Activated T-cell treated with anti-CD3 and anti-CD28 coated beads, Interleukin-2, amount 50 U/mL, for 4 hours (primary cell): ENCODE measurements at regions not wholly inside any gene's neighbourhood (a gene's known extent, or its start where the extent isn't known, plus 50 kb on each side); places are given as distances from the start of the nearest gene placed in this dataset.
"Not testable (repeated sequence)": the region's sequence is repeated elsewhere in the genome, so short reads cannot be mapped to it uniquely, and the experiment has no call there.

Experiments
- ATAC-seq, 2 donors: fragments of 200-7000 bp; cut with Tn5 transposase; one replicate each; pipeline ENCODE4 v1.10.0; 2021
- DNase-seq: peaks from one replicate; pipeline ENCODE4 v3.0.0-alpha.2; 2020
- H3K27me3 Mint-ChIP-seq: one replicate; pipeline ENCODE4 v1.8.0; 2021; ENCODE audit warnings: low read depth, mixed read lengths
- H3K36me3 Mint-ChIP-seq: one replicate; pipeline ENCODE4 v1.8.0; 2022; ENCODE audit warnings: mixed read lengths; ENCODE audit not compliant: insufficient read depth
- H3K4me1 Mint-ChIP-seq: one replicate; pipeline ENCODE4 v1.8.0; 2021; ENCODE audit warnings: low read depth, mixed read lengths
- H3K4me3 Mint-ChIP-seq: one replicate; pipeline ENCODE4 v1.8.0; 2021; ENCODE audit warnings: mild to moderate bottlenecking, moderate library complexity, mixed read lengths
- H3K9me3 Mint-ChIP-seq: one replicate; pipeline ENCODE4 v1.8.0; 2021; ENCODE audit warnings: mixed read lengths

GRCh38 chr6:100228437-100228833 lies 234.4 kb upstream of the MCHR2 start:
- H3K27me3 Mint-ChIP-seq = peaks cover 11% of the 10 kb centered on the region

GRCh38 chr6:100226811-100227210 lies 232.8 kb upstream of the MCHR2 start:
- Mint-ChIP-seq H3K4me1 (peaks cover 19% of the 10 kb centered on the region), H3K4me3 (no peak overlapping the region), H3K9me3 (peaks cover 3% of the 10 kb centered on the region), H3K27me3 (peaks cover 11% of the 10 kb centered on the region), H3K36me3 (no peaks in the 10 kb centered on the region)
- DNase-seq (no peak), ATAC-seq (no peak)

More at GRCh38 chr6:100228437-100228833, 234.4 kb upstream of the MCHR2 start:
- H3K36me3 Mint-ChIP-seq = no peaks in the 10 kb centered on the region
- DNase-seq = no peak
- H3K4me3 Mint-ChIP-seq = peak overlapping the region; percentile 58
- no peaks in the 10 kb centered on the region for H3K9me3 Mint-ChIP-seq
- peaks cover 19% of the 10 kb centered on the region for H3K4me1 Mint-ChIP-seq
- peak; percentile 25 to 44 for ATAC-seq

GRCh38 chr6:100223952-100224351 lies 229.9 kb upstream of the MCHR2 start:
- not testable (repeated sequence) for ATAC-seq, DNase-seq, H3K4me3 Mint-ChIP-seq, H3K36me3 Mint-ChIP-seq, H3K9me3 Mint-ChIP-seq, H3K4me1 Mint-ChIP-seq
- H3K27me3 Mint-ChIP-seq = peaks cover 11% of the 10 kb centered on the region

GRCh38 chr6:100220543-100220942 lies 226.5 kb upstream of the MCHR2 start:
- no peaks in the 10 kb centered on the region for H3K36me3 Mint-ChIP-seq
- ATAC-seq (no peak), DNase-seq (no peak)
- peaks cover 3% of the 10 kb centered on the region for H3K9me3 Mint-ChIP-seq
- no peaks in the 10 kb centered on the region for H3K4me1 Mint-ChIP-seq
- H3K27me3 Mint-ChIP-seq = peaks cover 3% of the 10 kb centered on the region
- H3K4me3 Mint-ChIP-seq = no peak overlapping the region

- Mint-ChIP-seq H3K4me1 (no peaks in the 10 kb centered on the region), H3K36me3 (no peaks in the 10 kb centered on the region), H3K9me3 (no peaks in the 10 kb centered on the region), H3K27me3 (peaks cover 3% of the 10 kb centered on the region), H3K4me3 (no peak overlapping the region)
- DNase-seq = no peak
- no peak for ATAC-seq
Measured at GRCh38 chr6:100217225-100218012, 223.4 kb upstream of the MCHR2 start.

- Mint-ChIP-seq H3K4me1 (no peaks in the 10 kb centered on the region), H3K9me3 (no peaks in the 10 kb centered on the region), H3K36me3 (no peaks in the 10 kb centered on the region), H3K27me3 (peaks cover 3% of the 10 kb centered on the region), H3K4me3 (no peak overlapping the region)
- DNase-seq = no peak
- no peak for ATAC-seq
Measured at GRCh38 chr6:100216760-100217159, 222.7 kb upstream of the MCHR2 start.

- Mint-ChIP-seq H3K27me3 (no peaks in the 10 kb centered on the region), H3K36me3 (no peaks in the 10 kb centered on the region), H3K9me3 (no peaks in the 10 kb centered on the region), H3K4me3 (no peak overlapping the region), H3K4me1 (no peaks in the 10 kb centered on the region)
- ATAC-seq = no peak
- DNase-seq = no peak
Measured at GRCh38 chr6:100212131-100212530, 218.1 kb upstream of the MCHR2 start.

- Mint-ChIP-seq H3K9me3 (no peaks in the 10 kb centered on the region), H3K36me3 (no peaks in the 10 kb centered on the region), H3K4me3 (no peak overlapping the region), H3K27me3 (no peaks in the 10 kb centered on the region), H3K4me1 (no peaks in the 10 kb centered on the region)
- ATAC-seq = no peak
- DNase-seq = no peak
Measured at GRCh38 chr6:100210137-100211117, 216.4 kb upstream of the MCHR2 start.

GRCh38 chr6:100209323-100210136 lies 215.5 kb upstream of the MCHR2 start:
- Mint-ChIP-seq H3K4me1 (no peaks in the 10 kb centered on the region), H3K9me3 (no peaks in the 10 kb centered on the region)

GRCh38 chr6:100203400-100203799 lies 209.4 kb upstream of the MCHR2 start:
- no peaks in the 10 kb centered on the region for H3K27me3 Mint-ChIP-seq
- DNase-seq (no peak), ATAC-seq (no peak)
- H3K4me1 Mint-ChIP-seq = no peaks in the 10 kb centered on the region
- H3K9me3 Mint-ChIP-seq = peaks cover 4% of the 10 kb centered on the region
- no peak overlapping the region for H3K4me3 Mint-ChIP-seq
- H3K36me3 Mint-ChIP-seq = no peaks in the 10 kb centered on the region

More at GRCh38 chr6:100209323-100210136, 215.5 kb upstream of the MCHR2 start:
- DNase-seq (no peak), ATAC-seq (no peak)
- H3K4me3 Mint-ChIP-seq = no peak overlapping the region
- H3K36me3 Mint-ChIP-seq = no peaks in the 10 kb centered on the region
- no peaks in the 10 kb centered on the region for H3K27me3 Mint-ChIP-seq

GRCh38 chr6:100202417-100203194 lies 208.6 kb upstream of the MCHR2 start:
- ATAC-seq = no peak
- H3K27me3 Mint-ChIP-seq = no peaks in the 10 kb centered on the region
- no peak for DNase-seq
- H3K4me1 Mint-ChIP-seq = no peaks in the 10 kb centered on the region
- H3K9me3 Mint-ChIP-seq = peaks cover 4% of the 10 kb centered on the region
- H3K4me3 Mint-ChIP-seq = no peak overlapping the region
- H3K36me3 Mint-ChIP-seq = no peaks in the 10 kb centered on the region

GRCh38 chr6:100196214-100196982 lies 202.4 kb upstream of the MCHR2 start:
- H3K4me3 Mint-ChIP-seq, DNase-seq, H3K9me3 Mint-ChIP-seq, ATAC-seq, H3K4me1 Mint-ChIP-seq, H3K36me3 Mint-ChIP-seq, H3K27me3 Mint-ChIP-seq: not testable (repeated sequence)

GRCh38 chr6:100195244-100195643 lies 201.2 kb upstream of the MCHR2 start:
- ATAC-seq, H3K4me1 Mint-ChIP-seq, DNase-seq, H3K9me3 Mint-ChIP-seq, H3K27me3 Mint-ChIP-seq, H3K4me3 Mint-ChIP-seq, H3K36me3 Mint-ChIP-seq: not testable (repeated sequence)
